Ascending aorta (tissue), 2 donors: ENCODE measurements at regions not wholly inside any gene's neighbourhood (a gene's known extent, or its start where the extent isn't known, plus 50 kb on each side); places are given as distances from the start of the nearest gene placed in this dataset.
A peak's percentile ranks its signal among the peaks of the same experiment; 100 is the strongest.

Source experiments
- DNase-seq, 2 donors: peaks; one replicate each; pipeline ENCODE4 v3.0.0-alpha.2; 2019; ENCODE audit warnings: low spot score in 2 of 2
- H3K27ac ChIP-seq, 2 donors: fragments of 200-600 bp; sonication (generic); one replicate each; pipeline ENCODE4 v1.5.1; 2016 to 2017; ENCODE audit warnings: mild to moderate bottlenecking in 1 of 2
- H3K27me3 ChIP-seq: fragments of 200-600 bp; sonication (generic); one replicate; pipeline ENCODE4 v1.5.1; 2017
- H3K36me3 ChIP-seq, 2 donors: fragments of 200-600 bp; sonication (generic); one replicate each; pipeline ENCODE4 v1.5.1; 2016
- H3K4me1 ChIP-seq, 2 donors: fragments of 200-600 bp; sonication (generic); one replicate each; pipeline ENCODE4 v1.5.1; 2016 to 2017; ENCODE audit warnings: mild to moderate bottlenecking in 1 of 2
- H3K4me3 ChIP-seq, 2 donors: fragments of 200-600 bp; sonication (generic); one replicate each; pipeline ENCODE4 v1.5.1; 2016 to 2017; ENCODE audit warnings: mild to moderate bottlenecking in 1 of 2
- H3K9me3 ChIP-seq, 2 donors: fragments of 200-600 bp; sonication (generic); one replicate each; pipeline ENCODE4 v1.5.1; 2016
- CTCF ChIP-seq, 3 experiments: fragments of 200-600 bp in 2 of 3; fragments of 450-650 bp in 1 of 3; sonication (generic) in 2 of 3; IDR thresholded peaks; one replicate each; pipeline ENCODE4 v1.5.1; 2016 to 2019; ENCODE audit warnings: antibody characterized with exemption in 3 of 3, mild to moderate bottlenecking in 1 of 3, moderate library complexity in 1 of 3
- intact Hi-C: fragments of 100-400 bp; cut with DNase I; formaldehyde crosslinking; loops from one replicate; pipeline ENCODE4 v1.15.1; 2023

- Histone ChIP-seq H3K27me3 (no peaks in the 10 kb centered on the region), H3K9me3 (no peaks in the 10 kb centered on the region), H3K36me3 (no peaks in the 10 kb centered on the region), H3K27ac (no peak overlapping the region), H3K4me1 (peaks cover 0 to 13% of the 10 kb centered on the region in 2 donors), H3K4me3 (no peak overlapping the region)
- DNase-seq, result no peak
- intact Hi-C loops, result no loop called here
- no peak for TF ChIP-seq CTCF (IDR thresholded peaks at IDR 0.05)
These were observed 418.0 kb upstream of the OPRM1 start for GRCh38 chr6:153621070-153621469.

GRCh38 chr6:153618371-153619322 lies 420.4 kb upstream of the OPRM1 start:
- TF ChIP-seq CTCF (IDR thresholded peaks at IDR 0.05), result no peak
- Histone ChIP-seq H3K4me3 (no peak overlapping the region), H3K27me3 (no peaks in the 10 kb centered on the region), H3K9me3 (no peaks in the 10 kb centered on the region), H3K27ac (peak overlapping the region in 1 of 2 donors; percentile 9), H3K4me1 (peaks cover 4 to 19% of the 10 kb centered on the region in 2 donors), H3K36me3 (no peaks in the 10 kb centered on the region)
- no peak for DNase-seq
- intact Hi-C loops, result loop anchor here (10.0 kb wide), 1 partner anchor 166 kb away; no protein-coding TSS in a partner anchor

- H3K27ac ChIP-seq, result no peak overlapping the region
- H3K4me3 ChIP-seq, result no peak overlapping the region
- no peaks in the 10 kb centered on the region for H3K36me3 ChIP-seq
- intact Hi-C loops, result loop anchor here (10.0 kb wide), 1 partner anchor 168 kb away; no protein-coding TSS in a partner anchor
- H3K27me3 ChIP-seq, result no peaks in the 10 kb centered on the region
- no peak for DNase-seq
- H3K9me3 ChIP-seq, result no peaks in the 10 kb centered on the region
- no peak for TF ChIP-seq CTCF (IDR thresholded peaks at IDR 0.05)
- H3K4me1 ChIP-seq, result peaks cover 4 to 19% of the 10 kb centered on the region in 2 donors
These were observed 422.5 kb upstream of the OPRM1 start for GRCh38 chr6:153616506-153616905.

GRCh38 chr6:153613719-153614455 lies 425.2 kb upstream of the OPRM1 start:
- TF ChIP-seq CTCF (IDR thresholded peaks at IDR 0.05), result no peak
- no peak for DNase-seq
- H3K9me3 ChIP-seq, result no peaks in the 10 kb centered on the region
- no peaks in the 10 kb centered on the region for H3K36me3 ChIP-seq
- peak overlapping the region; percentile 7 to 25 for H3K27ac ChIP-seq
- no peaks in the 10 kb centered on the region for H3K27me3 ChIP-seq
- peaks cover 4 to 15% of the 10 kb centered on the region in 2 donors for H3K4me1 ChIP-seq
- intact Hi-C loops, result loop anchor here (10.0 kb wide), 1 partner anchor 171 kb away; no protein-coding TSS in a partner anchor
- H3K4me3 ChIP-seq, result no peak overlapping the region

- H3K4me3 ChIP-seq, result no peak overlapping the region
- intact Hi-C loops, result no loop called here
- no peaks in the 10 kb centered on the region for H3K36me3 ChIP-seq
- H3K9me3 ChIP-seq, result no peaks in the 10 kb centered on the region
- H3K27me3 ChIP-seq, result no peaks in the 10 kb centered on the region
- TF ChIP-seq CTCF (IDR thresholded peaks at IDR 0.05), result no peak
- no peak overlapping the region for H3K27ac ChIP-seq
- DNase-seq, result no peak
- H3K4me1 ChIP-seq, result peaks cover 0 to under 1% of the 10 kb centered on the region in 2 donors
These were observed 436.6 kb upstream of the OPRM1 start for GRCh38 chr6:153602401-153602800.
